ENCODE measurements at regions not wholly inside any gene's neighbourhood (a gene's known extent, or its start where the extent isn't known, plus 50 kb on each side); places are given as distances from the start of the nearest gene placed in this dataset.
"Not testable (repeated sequence)": the region's sequence is repeated elsewhere in the genome, so short reads cannot be mapped to it uniquely, and the experiment has no call there.

DNA sequence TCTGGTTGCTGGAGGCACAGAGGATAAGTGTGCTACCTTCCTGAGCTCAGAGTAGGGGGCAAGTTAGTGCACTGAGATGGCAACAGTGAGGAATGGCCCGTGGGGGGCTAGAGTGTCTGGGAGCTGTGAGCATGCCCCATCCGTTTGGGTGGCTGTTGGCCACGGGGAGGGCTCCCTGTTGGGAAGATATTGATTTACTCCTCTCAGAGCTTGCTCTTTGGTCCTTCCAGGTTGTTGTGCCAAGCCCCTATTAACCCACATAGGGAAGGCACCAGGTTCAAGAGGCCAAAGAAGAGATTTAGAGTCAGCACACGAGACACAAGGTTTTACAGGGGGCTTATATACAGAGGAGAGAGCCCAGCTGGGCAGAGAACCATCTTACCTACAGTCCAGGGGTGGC lies 318.8 kb downstream of the TSN start:
- DNase-seq: no peak

DNA sequence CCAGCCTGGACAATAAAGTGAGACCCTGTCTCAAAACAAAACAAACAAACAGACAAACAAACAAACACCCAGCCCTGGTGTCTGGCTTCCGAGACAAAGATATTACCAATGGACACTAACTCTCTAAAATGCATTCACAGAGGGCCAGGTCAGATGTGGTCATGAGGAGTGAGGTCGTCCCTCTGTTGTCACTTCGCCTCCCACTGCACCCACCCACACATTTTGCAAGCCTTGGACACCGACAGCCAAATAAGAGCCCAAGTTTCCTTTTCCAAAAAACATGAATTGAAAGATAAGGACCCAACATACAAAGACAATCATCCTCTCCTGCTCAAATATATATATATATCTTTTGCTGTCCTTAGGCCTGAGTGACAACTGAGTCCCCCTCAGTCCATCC lies 319.9 kb downstream of the TSN start:
- DNase-seq: no peak

DNA sequence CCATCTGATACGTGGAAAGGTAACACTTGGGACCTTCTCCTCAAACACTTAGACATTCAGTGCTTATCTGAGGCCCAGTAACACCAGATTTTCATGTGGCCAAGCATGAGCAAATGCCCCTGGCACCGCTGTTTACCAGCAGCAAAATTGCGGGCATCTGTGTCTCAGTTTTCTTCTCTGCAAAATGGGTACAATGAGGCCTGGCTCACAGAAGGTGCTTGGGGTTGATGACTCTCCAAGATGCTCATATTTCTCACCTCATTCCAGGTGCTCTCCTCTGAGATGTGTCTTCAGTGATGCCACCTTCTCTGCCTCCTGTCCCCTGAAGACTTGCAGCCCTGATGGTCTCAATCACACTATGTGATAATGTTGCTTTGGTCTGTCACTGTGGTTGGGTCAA lies 321.7 kb downstream of the TSN start:
- no peak for DNase-seq

DNA sequence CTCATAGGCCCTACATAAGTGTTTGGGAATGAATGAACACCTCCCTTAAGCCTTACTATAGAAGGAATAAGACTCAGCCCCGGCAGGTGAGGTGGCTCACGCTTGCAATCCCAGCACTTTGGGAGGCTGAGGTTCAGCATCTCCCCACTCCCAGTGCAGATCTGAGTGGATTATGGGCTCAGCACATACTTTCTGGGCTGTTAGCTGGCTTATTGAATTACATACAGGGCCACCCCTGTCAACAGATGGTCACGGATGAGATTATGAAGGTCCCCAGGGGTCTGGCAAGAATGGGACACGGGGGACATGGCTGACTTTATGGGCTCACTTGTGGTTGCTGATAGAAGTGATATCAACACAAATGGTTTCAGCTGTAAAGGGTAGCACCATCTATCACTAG lies 322.3 kb downstream of the TSN start:
- no peak for DNase-seq

DNA sequence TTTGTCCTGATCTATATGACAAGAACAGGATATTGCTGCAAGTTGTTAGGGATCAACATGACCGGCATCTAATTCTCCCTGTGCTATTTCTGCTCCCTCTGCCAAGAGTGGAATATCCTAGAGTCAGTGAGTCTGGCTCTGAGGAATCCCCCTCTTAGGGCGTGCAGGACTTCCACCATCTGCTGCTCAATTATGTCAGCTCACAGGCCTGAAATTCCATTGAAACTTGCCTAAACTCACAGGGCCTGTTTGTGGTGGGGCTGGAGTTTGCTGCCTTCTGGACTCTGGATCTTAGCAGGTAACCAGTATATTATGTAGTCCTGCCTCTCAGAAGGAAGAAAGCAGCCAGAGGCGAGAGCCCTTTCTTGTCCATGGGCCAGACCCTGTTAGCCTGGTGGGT lies 323.0 kb downstream of the TSN start:
- DNase-seq: no peak

DNA sequence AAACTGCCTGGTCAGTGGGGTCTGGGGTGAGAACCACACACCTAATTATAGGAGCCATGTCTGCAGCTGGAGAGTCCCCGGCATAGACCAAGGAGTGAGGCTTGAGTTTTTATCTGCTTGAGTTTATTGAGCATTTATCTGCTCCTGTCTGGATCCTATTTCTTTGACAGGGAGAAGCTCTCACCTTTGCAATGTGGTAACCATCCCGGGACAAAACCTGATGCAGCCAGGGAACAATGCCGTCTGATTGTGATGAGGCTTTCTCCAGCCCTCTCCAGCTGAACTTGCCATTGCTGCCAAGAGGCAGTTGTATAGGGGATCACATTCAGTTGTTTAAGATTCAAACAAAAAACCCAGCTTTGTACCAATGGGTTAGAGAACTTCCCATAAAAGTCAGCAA lies 324.4 kb downstream of the TSN start:
- no peak for DNase-seq

DNA sequence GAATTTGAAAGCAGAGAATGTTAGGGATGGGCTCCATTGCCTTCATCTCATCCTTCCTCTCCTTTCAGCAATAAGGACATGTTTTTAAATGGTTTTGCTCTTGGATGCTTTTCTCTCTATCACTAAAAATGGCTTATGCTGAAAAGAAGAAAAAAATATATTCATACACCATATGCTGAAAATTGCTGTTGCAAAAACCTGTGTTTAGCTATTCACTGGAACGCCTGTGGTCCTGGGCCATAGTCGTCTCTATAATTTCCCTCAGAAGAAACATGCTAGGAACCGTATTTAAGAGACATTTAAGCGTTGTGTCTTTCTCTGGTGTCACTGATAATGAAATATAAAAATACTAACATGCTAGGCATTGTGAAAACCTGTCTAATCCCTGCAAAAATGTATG lies 324.9 kb downstream of the TSN start:
- no peak for DNase-seq

DNA sequence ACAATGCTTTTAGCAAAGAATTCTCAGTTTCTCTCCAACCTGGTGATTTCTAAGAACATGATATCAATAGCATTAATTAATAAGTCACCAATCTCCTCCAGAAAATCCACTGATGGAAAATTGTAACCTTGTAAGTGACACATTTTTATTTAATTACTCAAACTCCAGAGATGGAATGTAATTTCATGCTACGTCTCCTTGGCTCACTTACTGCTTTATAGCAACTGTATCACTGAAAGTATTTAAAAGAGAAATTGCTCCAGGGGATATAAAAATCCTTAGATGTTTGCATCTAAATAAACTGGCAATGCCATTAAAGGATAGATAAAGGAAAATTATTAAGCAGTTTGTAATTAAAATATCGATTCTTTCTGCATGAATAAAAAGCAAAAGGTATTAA lies 325.4 kb downstream of the TSN start:
- no peak for DNase-seq

DNA sequence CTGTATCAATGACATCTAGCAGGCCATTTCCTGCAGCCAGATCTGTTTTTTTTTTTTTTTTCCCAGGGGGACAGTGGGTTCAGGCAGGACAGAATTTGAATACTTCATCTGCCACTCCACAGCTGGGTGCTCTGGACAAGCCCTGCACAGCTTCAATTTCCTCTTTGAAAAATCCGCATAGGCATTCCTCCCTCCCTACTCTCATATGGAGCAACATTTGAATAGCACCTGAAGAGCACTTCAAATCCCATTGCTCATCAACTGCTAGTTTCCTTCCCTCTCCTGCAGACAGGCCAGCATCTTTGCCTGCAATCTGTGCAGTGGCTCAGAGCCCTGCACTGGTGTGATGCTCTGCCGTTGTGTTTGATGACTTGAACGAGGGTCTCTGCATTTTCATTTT lies 326.3 kb downstream of the TSN start:
- no peak for DNase-seq

DNA sequence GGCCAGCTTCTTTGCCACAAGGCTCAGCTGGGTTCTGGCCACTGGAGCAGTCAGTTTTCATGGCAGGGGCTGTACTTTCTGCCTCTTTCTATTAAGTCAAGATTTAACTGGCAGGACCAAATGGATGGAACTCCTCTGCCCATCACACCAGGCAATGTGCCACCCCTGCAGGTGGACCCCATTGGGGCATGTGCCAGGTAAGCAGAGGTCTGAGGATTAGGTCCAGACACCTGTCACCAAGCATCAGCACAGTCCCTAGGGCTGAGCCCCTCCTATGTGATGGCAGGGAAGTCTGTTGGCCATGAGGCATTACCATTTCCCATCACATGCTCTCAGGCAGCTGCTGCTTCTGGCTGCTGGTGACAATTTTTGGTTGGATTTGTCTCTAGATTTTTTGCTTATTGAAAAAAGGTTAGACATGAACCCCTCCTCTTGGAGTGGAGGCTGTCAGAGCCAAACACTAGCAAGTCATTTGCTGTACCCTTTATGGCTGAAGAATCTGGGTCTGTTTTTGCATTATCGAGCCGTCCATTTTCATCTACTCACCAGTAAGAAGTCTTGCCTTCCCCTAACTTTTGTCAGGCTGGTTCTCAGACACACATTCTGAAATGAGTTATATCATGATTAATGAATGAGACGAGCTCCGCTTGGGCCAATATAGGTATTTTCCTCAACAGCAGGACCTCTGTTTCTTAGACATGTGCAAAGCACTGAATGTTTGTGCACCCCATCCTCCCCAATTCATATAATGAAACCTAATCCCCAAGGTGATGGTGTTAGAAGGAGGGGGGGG lies 328.0 kb downstream of the TSN start:
- DNase-seq: no peak

DNA sequence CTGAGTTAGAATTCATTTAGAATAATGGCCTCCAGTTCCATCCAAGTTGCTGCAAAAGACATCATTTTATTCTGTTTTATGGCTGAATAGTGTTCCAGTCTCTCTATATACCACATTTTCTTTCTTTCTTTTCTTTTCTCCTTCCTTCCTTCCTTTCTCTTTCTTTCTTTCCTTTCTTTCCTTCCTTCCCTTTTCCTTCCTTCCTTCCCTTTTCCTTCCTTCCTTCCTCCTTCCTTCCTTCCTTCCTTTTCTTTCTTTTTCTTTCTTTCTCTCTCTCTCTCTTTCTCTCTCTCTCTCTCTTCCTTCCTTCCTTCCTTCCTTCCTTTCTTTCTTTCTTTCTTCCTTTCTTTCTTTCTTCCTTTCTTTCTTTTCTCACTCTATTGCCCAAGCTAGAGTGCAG lies 330.2 kb downstream of the TSN start:
- DNase-seq: not testable (repeated sequence)

DNA sequence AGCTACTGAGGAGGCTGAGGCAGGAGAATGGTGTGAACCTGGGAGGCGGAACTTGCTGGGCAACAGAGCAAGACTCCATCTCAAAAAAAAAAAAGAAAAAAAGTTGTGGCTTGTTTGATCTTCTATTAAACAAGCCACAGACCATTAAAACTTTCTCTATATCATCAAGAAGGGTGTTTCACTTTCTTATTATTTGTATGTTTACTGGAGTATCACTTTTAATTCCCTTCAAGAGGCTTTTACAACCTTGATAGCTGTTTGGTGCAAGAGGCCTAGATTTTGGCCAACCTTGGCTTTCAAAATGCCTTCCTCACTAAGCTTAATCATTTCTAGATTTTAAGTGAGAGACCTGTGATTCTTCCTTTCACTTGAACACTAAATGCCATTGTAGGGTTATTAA lies 339.1 kb downstream of the TSN start:
- no peak for DNase-seq

DNA sequence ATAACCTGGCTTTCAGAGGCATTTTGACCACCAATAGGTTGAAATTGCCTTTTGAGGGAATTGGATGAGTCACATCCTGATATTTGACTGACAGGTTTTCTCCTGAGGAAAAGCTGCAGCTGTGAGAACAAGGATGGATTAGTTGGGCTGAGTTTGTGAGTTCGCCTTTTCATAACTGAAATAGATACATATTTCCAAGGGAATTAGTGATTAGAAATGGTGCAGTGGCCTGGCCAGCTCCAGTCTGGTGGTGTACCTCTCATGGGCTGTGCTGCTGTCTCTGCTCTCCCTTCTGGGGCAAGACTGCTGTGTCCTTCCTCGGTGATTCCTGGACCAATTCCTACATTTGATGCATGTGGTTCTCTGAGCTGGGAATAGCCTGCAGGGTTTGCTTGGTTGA lies 341.3 kb downstream of the TSN start:
- DNase-seq: no peak

DNA sequence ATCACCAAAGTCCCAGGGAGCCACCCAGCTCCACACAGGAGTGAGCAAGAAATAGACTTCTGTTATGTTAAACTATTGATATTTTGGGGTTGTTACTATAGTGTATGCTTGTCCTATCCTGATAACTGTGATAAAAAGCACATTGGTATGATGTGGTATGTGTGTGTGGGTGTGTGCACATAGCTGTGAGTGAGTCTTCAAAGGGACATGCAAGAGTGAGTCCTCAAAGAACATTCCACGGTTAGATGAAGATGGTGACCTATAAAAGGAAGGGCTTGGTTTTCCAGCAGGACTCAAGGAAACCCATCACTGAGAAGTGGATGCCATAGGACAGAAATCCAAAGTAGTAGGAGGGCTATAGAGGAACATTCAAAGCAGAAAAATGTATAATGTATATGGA lies 342.9 kb downstream of the TSN start:
- no peak for DNase-seq

DNA sequence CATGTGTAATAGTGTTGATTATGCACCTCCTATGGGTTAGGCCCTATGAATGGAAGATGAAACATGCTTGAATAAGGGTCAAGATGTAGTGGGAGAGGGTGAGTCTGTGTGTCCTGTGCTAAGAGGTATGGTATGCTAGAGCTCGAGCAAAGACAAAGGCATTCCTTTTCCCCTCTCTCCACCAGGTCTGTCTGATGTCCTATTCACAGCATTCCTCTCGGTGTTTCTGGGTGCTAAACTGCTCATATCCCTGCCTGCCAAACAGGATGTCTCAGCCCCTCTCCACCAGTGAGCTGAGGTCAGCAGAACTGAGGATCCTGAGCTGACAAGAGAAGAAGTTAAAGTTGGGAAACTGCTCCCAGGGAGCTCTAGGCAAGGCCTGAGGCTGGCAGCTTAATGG lies 344.9 kb downstream of the TSN start:
- DNase-seq: no peak

DNA sequence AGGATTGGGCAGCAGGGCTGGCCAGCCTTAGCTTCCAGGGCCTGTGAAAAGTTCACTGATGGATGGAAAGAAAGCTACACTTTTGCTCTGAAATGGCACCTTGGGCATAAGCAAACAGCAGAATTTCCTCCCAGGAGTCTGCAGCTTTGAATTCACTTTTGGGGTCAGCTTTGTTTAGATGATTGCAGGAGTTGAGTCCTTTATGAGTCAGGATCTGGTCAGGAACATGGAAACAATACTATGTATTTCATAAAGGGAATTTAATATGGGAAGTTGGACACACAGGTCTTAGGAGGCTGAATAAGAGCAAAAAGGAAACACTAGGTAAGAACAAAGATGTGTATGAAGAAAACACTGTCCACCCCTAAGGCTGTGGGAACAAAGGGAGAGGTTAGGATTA lies 345.3 kb downstream of the TSN start:
- no peak for DNase-seq

DNA sequence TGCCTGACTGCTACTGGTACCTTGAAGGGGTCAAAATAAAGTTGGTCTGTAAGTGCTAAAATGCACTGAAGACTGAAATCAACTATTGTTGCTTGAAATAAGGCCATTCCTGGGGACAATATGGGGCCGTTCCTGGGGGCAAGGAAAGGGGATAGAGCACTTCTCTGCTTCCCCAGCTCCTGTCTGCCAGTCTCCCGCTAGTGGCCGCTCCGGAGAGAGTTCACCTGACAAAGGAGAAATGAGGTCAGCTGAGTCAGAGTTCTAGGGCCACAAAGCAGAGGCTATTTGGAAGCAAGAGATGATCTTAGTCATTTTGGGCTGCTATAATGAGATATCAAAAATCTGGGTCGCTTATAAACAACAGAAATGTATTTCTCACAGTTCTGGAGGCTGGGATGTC lies 345.9 kb downstream of the TSN start:
- no peak for DNase-seq

DNA sequence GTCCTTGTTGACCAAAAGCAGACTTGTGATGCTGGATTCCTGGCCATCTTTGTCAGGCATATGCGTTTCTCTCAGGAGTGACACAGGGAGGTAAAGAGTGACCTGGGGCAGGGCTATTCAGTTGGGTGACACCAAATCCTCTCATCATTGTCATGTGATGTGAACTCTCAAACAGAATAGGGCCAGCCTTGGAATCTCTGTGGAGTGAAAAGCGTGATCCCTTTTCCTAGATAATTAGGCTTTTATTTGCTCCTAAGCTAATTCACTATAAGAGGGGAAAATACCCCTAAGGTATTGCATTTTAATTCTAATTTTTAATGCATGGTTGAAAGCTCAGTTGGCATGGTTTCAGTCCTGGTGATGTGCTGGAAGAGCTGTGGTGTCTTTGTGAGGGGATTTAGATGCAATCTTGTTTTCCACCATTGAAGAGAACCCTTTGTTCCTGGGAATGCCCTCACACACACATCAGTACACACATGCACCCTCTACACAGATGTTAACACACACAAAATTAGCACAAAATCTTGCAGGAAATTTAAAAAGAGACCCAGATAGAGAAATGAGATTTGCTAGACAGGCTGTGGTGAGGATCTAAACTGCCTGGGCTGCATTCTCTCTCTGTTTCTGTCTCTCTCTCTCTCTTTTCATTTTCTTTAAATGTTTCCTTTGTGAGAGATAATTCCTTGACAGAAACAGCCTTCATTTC lies 349.9 kb downstream of the TSN start:
- no peak for DNase-seq

DNA sequence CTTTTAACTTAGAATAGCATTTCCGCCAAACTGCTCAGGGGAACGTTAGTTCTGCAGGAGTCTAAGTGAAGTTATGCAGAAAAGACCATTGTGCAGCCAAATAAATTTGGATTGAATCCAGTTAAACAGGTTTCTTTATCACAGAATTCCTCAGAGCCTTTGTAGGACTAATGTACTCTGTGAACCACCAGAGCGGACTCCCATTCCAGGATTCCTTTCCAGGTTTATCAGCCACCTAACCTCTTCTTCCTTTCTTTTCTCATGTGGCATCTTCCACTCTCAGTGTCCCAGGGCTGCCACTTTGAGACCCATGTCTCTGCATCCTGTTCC lies 350.4 kb downstream of the TSN start:
- DNase-seq: no peak

DNA sequence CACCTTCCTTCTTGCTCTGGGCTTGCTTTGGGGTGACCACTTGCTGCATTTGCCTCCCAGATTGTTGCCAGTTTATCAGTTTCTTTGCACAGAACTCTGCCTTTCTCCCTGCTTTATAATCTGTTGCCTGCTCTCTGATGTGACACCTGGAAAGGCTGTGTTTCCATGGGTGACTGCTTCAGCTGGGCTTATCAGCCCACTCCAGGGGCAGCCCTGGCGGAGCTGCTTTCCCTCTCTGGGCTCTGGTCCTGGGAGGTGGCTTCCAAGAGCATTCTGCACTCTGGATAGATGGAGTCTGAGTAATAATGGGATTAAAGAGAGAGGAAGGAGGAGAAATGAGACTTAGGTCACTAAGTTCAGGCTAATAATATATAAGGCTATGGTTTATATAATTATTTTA lies 352.7 kb downstream of the TSN start:
- DNase-seq: no peak

DNA sequence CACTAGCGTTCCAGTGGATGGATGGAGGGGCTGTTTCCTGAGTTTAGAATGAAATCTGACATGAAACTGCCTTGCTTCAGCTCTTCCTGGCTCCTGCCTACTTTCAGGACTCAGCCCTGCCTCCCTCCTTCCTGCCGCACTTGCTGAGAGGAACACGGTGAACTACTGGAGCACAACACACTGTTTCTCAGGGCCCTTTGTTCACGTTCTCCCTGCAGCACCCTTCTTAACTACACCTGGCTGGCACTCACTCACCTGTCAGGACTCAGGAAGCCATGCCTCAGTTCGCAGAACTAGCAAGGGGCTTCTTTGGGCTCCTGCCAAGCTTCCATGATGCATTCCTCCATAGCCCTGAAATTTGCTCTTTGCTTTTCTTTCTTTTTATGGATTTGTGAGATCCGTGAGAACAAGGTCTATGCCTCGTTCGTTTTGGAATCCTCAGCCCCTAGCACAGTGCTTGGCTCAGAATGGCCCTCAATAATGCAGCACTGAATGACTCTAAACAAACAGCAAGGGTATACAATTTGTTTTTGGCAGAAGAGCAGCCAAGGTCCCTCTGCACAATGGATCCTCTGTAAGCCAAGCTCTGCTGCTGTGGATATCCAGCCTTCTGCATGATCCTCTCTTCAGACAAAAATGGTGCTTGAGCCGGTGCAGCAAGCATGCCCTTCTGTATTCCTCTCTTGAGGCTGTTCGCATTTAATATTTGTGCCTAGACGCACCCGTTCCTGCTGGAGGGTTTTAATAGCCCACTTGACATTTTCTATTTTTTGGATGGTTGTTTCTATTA lies 357.0 kb downstream of the TSN start:
- DNase-seq: no peak

DNA sequence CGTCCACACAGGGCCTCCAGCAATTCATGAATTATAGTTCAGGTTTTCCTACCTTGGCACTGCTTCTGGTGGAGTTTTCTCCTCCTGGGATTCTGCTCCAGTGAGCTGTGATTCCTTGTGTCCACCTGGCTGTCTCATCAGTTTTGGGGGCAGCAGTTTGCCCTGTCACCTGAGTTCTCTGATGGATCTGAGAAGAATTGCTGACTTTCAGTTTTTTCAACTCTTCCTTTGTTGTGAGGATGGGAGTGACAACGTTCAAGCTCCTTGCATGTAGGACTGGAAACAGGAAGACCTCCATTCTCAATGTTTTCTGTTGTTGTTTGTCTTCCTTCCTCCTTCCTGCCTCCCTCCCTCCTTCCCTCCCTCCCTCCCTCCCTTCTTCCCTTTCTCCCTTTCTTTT lies 359.0 kb downstream of the TSN start:
- DNase-seq: no peak

DNA sequence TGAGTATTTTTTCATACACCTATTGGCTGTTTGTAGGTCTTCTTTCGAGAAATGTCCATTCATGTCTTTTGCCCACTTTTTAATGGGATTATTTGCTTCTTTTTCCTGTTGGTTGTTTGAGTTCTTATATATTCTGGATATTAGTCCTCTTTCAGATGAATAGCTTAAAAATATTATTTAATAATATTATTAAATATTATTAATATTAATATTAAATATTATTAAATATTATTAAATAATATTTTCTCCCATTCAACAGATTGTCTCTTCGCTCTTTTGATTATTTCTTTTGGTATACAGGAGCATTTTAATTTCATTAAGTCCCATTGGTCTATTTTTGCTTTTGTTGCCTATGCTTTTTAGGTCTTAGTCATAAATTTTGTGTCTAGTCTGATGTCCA lies 361.9 kb downstream of the TSN start:
- DNase-seq: no peak

DNA sequence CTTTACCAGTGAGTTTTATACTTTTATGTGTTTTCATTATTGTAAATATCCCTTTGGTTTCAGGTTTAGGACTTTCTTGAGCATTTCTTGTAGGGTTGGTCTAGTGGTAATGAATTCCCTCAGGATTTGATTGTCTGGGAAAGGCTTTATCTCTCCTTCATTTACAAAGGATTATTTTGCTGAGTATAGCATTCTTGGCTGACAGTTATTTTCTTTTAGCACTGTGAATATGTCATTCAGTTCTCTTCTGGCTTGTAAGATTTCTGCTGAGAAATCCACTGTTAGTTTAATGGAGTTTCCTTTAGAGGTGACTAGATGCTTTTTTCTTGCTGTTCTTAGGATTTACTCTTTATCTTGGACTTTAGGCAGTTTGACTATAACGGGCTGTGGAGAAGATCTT lies 373.9 kb downstream of the TSN start:
- no peak for DNase-seq

All from RPMI8226 (cell line).